Subcutaneous abdominal adipose tissue (tissue), 5 donors: ENCODE measurements at regions not wholly inside any gene's neighbourhood (a gene's known extent, or its start where the extent isn't known, plus 50 kb on each side); places are given as distances from the start of the nearest gene placed in this dataset.
"Not testable (repeated sequence)": the region's sequence is repeated elsewhere in the genome, so short reads cannot be mapped to it uniquely, and the experiment has no call there.

Source experiments
- H3K27ac ChIP-seq: one replicate; pipeline ENCODE4 v1.7.0; 2013; ENCODE audit warnings: low read depth, mild to moderate bottlenecking, inconsistent platforms, low read length, moderate library complexity
- H3K27me3 ChIP-seq, 5 donors: one replicate each; pipeline ENCODE4 v1.7.0; 2013; ENCODE audit warnings: low read length in 5 of 5, inconsistent platforms in 1 of 5; ENCODE audit not compliant: control insufficient read depth in 5 of 5, insufficient read depth in 4 of 5
- H3K36me3 ChIP-seq, 5 donors: one replicate each; pipeline ENCODE4 v1.7.0; 2013; ENCODE audit warnings: low read length in 5 of 5; ENCODE audit not compliant: control insufficient read depth in 5 of 5, insufficient read depth in 5 of 5
- H3K4me1 ChIP-seq, 5 donors: one replicate each; pipeline ENCODE4 v1.7.0; 2013; ENCODE audit warnings: low read length in 5 of 5, mild to moderate bottlenecking in 3 of 5, moderate library complexity in 1 of 5; ENCODE audit not compliant: control insufficient read depth in 5 of 5, insufficient read depth in 5 of 5
- H3K4me3 ChIP-seq, 5 donors: one replicate each; pipeline ENCODE4 v1.7.0; 2013; ENCODE audit warnings: low read length in 5 of 5, low read depth in 1 of 5
- H3K9ac ChIP-seq, 5 donors: one replicate each; pipeline ENCODE4 v1.7.0; 2013; ENCODE audit warnings: low read length in 5 of 5, mild to moderate bottlenecking in 4 of 5, moderate library complexity in 3 of 5
- H3K9me3 ChIP-seq, 5 donors: one replicate each; pipeline ENCODE4 v1.7.0; 2013; ENCODE audit warnings: low read length in 5 of 5; ENCODE audit not compliant: control insufficient read depth in 5 of 5
- donor health status: healthy.
- donor health status: healthy.
- donor health status: healthy.
- donor health status: healthy.
- donor health status: healthy.

DNA sequence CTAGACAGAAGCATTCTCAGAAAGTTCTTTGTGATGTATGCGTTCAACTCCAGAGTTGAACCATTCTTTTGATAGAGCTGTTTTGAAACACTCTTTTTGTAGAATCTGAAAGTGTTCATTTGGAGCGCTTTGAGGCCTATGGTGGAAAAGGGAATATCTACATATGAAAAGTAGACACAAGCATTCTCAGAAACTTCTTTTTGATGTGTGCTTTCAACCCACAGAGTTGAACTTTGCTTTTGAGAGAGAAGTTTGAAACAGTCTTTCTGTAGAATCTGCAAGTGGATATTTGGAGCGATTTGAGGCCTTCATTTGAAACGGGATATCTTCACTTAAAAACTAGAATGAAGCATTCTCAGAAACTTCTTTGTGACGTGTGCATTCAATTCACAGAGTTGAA lies 582.6 kb upstream of the ZNF337 start:
- no peak overlapping the region for H3K27ac ChIP-seq
- peaks cover 0 to 5% (median 0%) of the 10 kb centered on the region in 5 donors for H3K4me1 ChIP-seq
- H3K36me3 ChIP-seq = no peaks in the 10 kb centered on the region
- no peaks in the 10 kb centered on the region for H3K9me3 ChIP-seq
- H3K27me3 ChIP-seq = peaks cover 0 to 3% (median 0%) of the 10 kb centered on the region in 5 donors
- H3K9ac ChIP-seq = no peak overlapping the region
- H3K4me3 ChIP-seq = no peak overlapping the region

GRCh38 chr20:26277339-26277738 lies 580.7 kb upstream of the ZNF337 start:
- no peaks in the 10 kb centered on the region for H3K36me3 ChIP-seq
- peaks cover 0 to 5% (median 0%) of the 10 kb centered on the region in 5 donors for H3K4me1 ChIP-seq
- H3K27ac ChIP-seq = no peak overlapping the region
- no peak overlapping the region for H3K4me3 ChIP-seq
- peaks cover 0 to 3% (median 0%) of the 10 kb centered on the region in 5 donors for H3K27me3 ChIP-seq
- H3K9me3 ChIP-seq = no peaks in the 10 kb centered on the region
- H3K9ac ChIP-seq = no peak overlapping the region

DNA sequence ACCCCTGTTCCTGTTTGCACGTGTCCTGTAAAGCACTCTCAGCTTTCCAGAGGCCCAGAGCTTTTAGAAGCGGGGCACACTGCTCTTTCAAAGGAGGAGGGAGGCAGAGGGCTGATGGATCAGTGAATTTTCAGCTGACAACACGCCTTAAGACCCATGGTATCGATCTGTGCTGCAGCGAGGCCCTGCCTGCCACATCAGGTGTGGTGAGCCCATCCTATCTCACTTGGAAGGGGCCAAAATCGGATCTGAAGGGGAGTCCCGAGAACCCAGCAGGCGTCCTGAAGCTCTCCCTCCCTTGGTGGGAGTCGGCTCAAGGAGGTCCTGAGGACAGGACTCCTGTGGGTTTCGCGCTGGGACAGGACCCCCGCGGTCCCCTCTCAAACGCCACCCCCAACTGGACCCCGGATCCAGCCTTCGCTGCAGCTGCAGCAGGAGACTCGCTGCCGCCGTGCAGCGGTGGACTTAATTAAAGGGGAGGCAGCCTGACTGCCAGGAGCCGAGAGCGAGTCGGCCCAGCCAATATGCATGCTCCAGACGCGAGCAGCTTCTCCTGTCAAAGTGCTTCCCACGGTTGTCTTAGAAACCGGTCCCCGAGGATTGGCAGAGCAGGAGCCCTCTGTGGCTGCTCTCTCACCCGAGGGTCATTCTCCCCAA lies 580.0 kb upstream of the ZNF337 start:
- no peaks in the 10 kb centered on the region for H3K36me3 ChIP-seq
- peaks cover 0 to 5% (median 0%) of the 10 kb centered on the region in 5 donors for H3K4me1 ChIP-seq
- H3K4me3 ChIP-seq = no peak overlapping the region
- H3K27me3 ChIP-seq = peaks cover 0 to 3% (median 0%) of the 10 kb centered on the region in 5 donors
- H3K9me3 ChIP-seq = no peaks in the 10 kb centered on the region
- H3K27ac ChIP-seq = no peak overlapping the region
- H3K9ac ChIP-seq = no peak overlapping the region

- not testable (repeated sequence) for H3K9me3 ChIP-seq, H3K36me3 ChIP-seq, H3K4me1 ChIP-seq, H3K9ac ChIP-seq, H3K27me3 ChIP-seq, H3K27ac ChIP-seq, H3K4me3 ChIP-seq
These were observed 572.1 kb upstream of the ZNF337 start for GRCh38 chr20:26268762-26269161.

GRCh38 chr20:26260925-26261324 lies 564.3 kb upstream of the ZNF337 start:
- not testable (repeated sequence) for H3K36me3 ChIP-seq, H3K27me3 ChIP-seq, H3K27ac ChIP-seq, H3K9me3 ChIP-seq, H3K4me3 ChIP-seq, H3K4me1 ChIP-seq, H3K9ac ChIP-seq

DNA sequence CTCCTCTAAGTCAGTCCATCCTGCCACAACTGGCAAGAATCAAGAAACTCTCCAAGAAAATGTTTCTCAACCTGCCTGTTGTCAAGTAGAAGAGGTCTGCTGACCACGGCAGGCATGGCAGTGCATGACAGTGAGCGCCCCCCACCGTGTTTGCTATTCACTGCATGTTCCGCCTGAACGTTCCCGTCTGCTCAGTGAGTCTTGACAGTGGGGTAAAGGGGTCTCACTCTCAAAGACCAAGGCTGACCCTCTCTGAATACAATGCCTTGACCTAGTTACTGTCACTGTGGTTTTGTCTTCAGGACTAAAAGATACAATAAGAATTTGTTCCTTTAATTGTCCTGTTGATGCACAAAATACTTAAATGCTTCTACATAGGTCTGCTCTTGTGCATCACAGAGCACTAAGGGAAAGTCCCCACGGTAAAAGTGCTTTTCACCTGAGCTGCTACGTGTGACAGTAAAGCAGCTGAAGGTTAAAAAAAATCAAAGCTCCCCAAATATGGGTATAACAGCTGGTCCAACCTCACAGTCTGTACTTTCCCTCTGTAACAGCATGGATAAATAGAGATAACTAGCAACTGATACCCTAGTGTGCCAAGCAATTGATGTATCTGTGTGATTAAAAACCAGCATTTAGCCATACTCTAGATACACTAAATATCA lies 555.8 kb upstream of the ZNF337 start:
- not testable (repeated sequence) for H3K4me1 ChIP-seq, H3K27me3 ChIP-seq, H3K9ac ChIP-seq, H3K36me3 ChIP-seq, H3K9me3 ChIP-seq, H3K4me3 ChIP-seq, H3K27ac ChIP-seq

DNA sequence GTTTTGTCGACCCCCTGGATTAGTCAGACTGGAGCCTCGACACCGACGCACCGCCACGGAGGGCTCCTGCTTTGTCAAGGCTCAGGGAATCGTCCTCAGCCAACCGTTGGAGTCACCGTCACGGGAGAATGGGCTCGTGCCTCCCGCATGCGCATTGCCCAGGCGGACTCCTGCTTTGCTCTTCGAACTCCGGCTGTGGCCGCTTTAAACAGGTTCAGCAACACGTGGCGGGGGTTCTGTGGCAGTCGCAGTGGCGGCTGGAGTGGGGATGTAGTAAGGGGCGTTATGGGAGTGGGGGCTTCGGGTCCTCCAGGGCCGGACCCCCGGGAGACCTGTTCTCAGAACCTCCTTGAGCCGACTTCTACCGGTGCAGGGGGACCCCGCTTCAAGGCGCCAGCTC lies 554.7 kb upstream of the ZNF337 start:
- H3K9ac ChIP-seq, H3K27ac ChIP-seq, H3K36me3 ChIP-seq, H3K4me3 ChIP-seq, H3K9me3 ChIP-seq, H3K4me1 ChIP-seq, H3K27me3 ChIP-seq: not testable (repeated sequence)

GRCh38 chr20:26250249-26251114 lies 553.8 kb upstream of the ZNF337 start:
- H3K27me3 ChIP-seq, H3K9me3 ChIP-seq, H3K4me3 ChIP-seq, H3K9ac ChIP-seq, H3K27ac ChIP-seq, H3K4me1 ChIP-seq, H3K36me3 ChIP-seq: not testable (repeated sequence)

DNA sequence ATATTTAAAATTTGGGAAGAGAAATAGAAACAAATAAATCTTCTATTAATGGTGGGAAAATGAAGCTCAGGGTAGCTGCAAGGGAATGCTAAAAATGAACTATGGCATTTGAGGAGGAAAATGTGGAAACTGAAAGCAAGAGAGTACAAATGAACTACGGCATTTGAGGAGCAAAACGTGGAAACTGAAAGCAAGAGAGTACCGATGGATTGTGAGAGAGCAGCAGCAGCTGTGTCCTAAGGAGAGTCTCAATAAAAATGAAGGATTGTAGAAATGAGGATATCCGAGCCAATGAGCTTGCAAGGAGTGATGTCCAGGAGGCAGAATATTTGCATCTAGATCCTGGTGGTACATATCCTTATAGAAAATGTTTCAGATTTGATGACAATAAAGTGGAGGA lies 547.1 kb upstream of the ZNF337 start:
- Histone ChIP-seq H3K9ac (no peak overlapping the region), H3K9me3 (peaks cover 0 to 6% (median 5%) of the 10 kb centered on the region in 5 donors), H3K4me3 (no peak overlapping the region), H3K4me1 (no peaks in the 10 kb centered on the region), H3K27me3 (no peaks in the 10 kb centered on the region), H3K27ac (no peak overlapping the region), H3K36me3 (no peaks in the 10 kb centered on the region)

DNA sequence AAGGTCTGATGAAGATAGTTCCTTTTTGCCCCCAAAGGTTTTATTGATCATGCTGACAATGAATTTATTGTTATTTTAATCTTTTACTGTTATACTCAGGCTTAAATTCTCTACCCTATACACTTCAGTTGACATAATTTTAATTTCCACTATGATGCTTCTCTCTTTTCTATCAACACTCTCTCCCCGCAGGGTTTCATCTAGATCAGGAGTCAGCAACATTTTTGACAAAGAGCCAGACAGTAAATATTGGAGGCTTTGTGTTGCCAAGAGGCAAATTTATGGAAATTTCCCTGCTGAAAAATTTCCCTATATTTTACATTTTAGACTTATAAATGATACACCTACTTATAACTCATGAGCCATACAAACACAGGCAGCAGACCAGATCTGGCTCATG lies 524.0 kb upstream of the ZNF337 start:
- H3K27ac ChIP-seq, H3K4me1 ChIP-seq, H3K9ac ChIP-seq, H3K27me3 ChIP-seq, H3K9me3 ChIP-seq, H3K4me3 ChIP-seq, H3K36me3 ChIP-seq: not testable (repeated sequence)
